ENCODE measurements at regions not wholly inside any gene's neighbourhood (a gene's known extent, or its start where the extent isn't known, plus 50 kb on each side); places are given as distances from the start of the nearest gene placed in this dataset.

- no peaks in the 10 kb centered on the region for H3K36me3 ChIP-seq (ENCODE audit: insufficient read depth, low read length, poor library complexity, severe bottlenecking)
- ChIA-PET CTCF (no interaction called here), POLR2A (ENCODE audit: low non-redundant PET) (no interaction called here)
- intact Hi-C loops (cut with micrococcal nuclease; ENCODE audit: unreplicated experiment) = no loop called here
- no peak for DNase-seq (ENCODE audit: low spot score)
- H3K9me3 ChIP-seq (ENCODE audit: low read depth, low read length, poor library complexity, severe bottlenecking) = no peaks in the 10 kb centered on the region
- no peak overlapping the region for H3K27ac ChIP-seq (ENCODE audit: low read depth, low read length, poor library complexity, severe bottlenecking)
- no peak overlapping the region for H3K4me3 ChIP-seq (ENCODE audit: low read depth, low read length, poor library complexity, severe bottlenecking)
- BruUV-seq (replicated peaks) = no TSS peak
- H3K27me3 ChIP-seq (replicated peaks; ENCODE audit: insufficient read depth, low read depth, low read length, poor library complexity) = no peaks in the 10 kb centered on the region
- no peaks in the 10 kb centered on the region for H3K4me1 ChIP-seq (ENCODE audit: insufficient read depth, low read length, poor library complexity, severe bottlenecking)
- TF ChIP-seq EZH2 (IDR thresholded peaks at IDR 0.05; ENCODE audit: borderline replicate concordance, low read depth, low read length, poor library complexity, severe bottlenecking) = no peak
- no peak for TF ChIP-seq CTCF (conservative IDR thresholded peaks at IDR 0.05; ENCODE audit: low read depth, low read length)
Observed at GRCh38 chr12:91441246-91441645, 258.6 kb upstream of the DCN start.

GRCh38 chr12:91434081-91434480 is 251.5 kb upstream of the DCN start:
- BruUV-seq (replicated peaks) = no TSS peak
- H3K27ac ChIP-seq (ENCODE audit: low read depth, low read length, poor library complexity, severe bottlenecking) = no peak overlapping the region
- CTCF ChIA-PET = no interaction called here

GRCh38 chr12:91432755-91433154 is 250.1 kb upstream of the DCN start:
- Histone ChIP-seq H3K9me3 (ENCODE audit: low read depth, low read length, poor library complexity, severe bottlenecking) (no peaks in the 10 kb centered on the region), H3K27ac (ENCODE audit: low read depth, low read length, poor library complexity, severe bottlenecking) (no peak overlapping the region), H3K27me3 (replicated peaks; ENCODE audit: insufficient read depth, low read depth, low read length, poor library complexity) (no peaks in the 10 kb centered on the region), H3K4me1 (ENCODE audit: insufficient read depth, low read length, poor library complexity, severe bottlenecking) (no peaks in the 10 kb centered on the region), H3K4me3 (ENCODE audit: low read depth, low read length, poor library complexity, severe bottlenecking) (no peak overlapping the region), H3K36me3 (ENCODE audit: insufficient read depth, low read length, poor library complexity, severe bottlenecking) (no peaks in the 10 kb centered on the region)
- ChIA-PET CTCF (no interaction called here), POLR2A (ENCODE audit: low non-redundant PET) (no interaction called here)
- BruUV-seq (replicated peaks) = no TSS peak
- intact Hi-C loops (cut with micrococcal nuclease; ENCODE audit: unreplicated experiment) = no loop called here
- DNase-seq (ENCODE audit: low spot score) = no peak
- TF ChIP-seq CTCF (conservative IDR thresholded peaks at IDR 0.05; ENCODE audit: low read depth, low read length) = no peak
- no peak for TF ChIP-seq EZH2 (IDR thresholded peaks at IDR 0.05; ENCODE audit: borderline replicate concordance, low read depth, low read length, poor library complexity, severe bottlenecking)

More at GRCh38 chr12:91434081-91434480, 251.5 kb upstream of the DCN start:
- Histone ChIP-seq H3K9me3 (ENCODE audit: low read depth, low read length, poor library complexity, severe bottlenecking) (no peaks in the 10 kb centered on the region), H3K4me3 (ENCODE audit: low read depth, low read length, poor library complexity, severe bottlenecking) (no peak overlapping the region), H3K4me1 (ENCODE audit: insufficient read depth, low read length, poor library complexity, severe bottlenecking) (no peaks in the 10 kb centered on the region), H3K27me3 (replicated peaks; ENCODE audit: insufficient read depth, low read depth, low read length, poor library complexity) (no peaks in the 10 kb centered on the region), H3K36me3 (ENCODE audit: insufficient read depth, low read length, poor library complexity, severe bottlenecking) (no peaks in the 10 kb centered on the region)
- TF ChIP-seq CTCF (conservative IDR thresholded peaks at IDR 0.05; ENCODE audit: low read depth, low read length) (no peak), EZH2 (IDR thresholded peaks at IDR 0.05; ENCODE audit: borderline replicate concordance, low read depth, low read length, poor library complexity, severe bottlenecking) (no peak)
- DNase-seq (ENCODE audit: low spot score) = no peak
- POLR2A ChIA-PET (ENCODE audit: low non-redundant PET) = no interaction called here
- intact Hi-C loops (cut with micrococcal nuclease; ENCODE audit: unreplicated experiment) = no loop called here

All from A673 (cell line).